ENCODE measurements at regions not wholly inside any gene's neighbourhood (a gene's known extent, or its start where the extent isn't known, plus 50 kb on each side); places are given as distances from the start of the nearest gene placed in this dataset.

- Mint-ChIP-seq H3K4me3 (ENCODE audit: unreplicated experiment) (no peak overlapping the region), H3K27me3 (ENCODE audit: low read depth, unreplicated experiment) (peaks cover 30% of the 10 kb centered on the region), H3K4me1 (ENCODE audit: low read depth, unreplicated experiment) (peaks cover 4% of the 10 kb centered on the region), H3K36me3 (ENCODE audit: low read depth, unreplicated experiment) (no peaks in the 10 kb centered on the region), H3K27ac (ENCODE audit: unreplicated experiment) (no peak overlapping the region), H3K9me3 (ENCODE audit: unreplicated experiment) (no peaks in the 10 kb centered on the region)
- TF ChIP-seq CTCF (IDR thresholded peaks at IDR 0.05; ENCODE audit: insufficient read depth, low read depth, low read length) (no peak), EZH2 (IDR thresholded peaks at IDR 0.05; ENCODE audit: insufficient read depth, low read length) (no peak)
- Histone ChIP-seq H3K9me3 (ENCODE audit: insufficient read depth, low read depth, low read length) (no peaks in the 10 kb centered on the region), H3K9ac (ENCODE audit: low read length) (no peak overlapping the region), H3K4me3 (ENCODE audit: insufficient read depth, low read depth, low read length) (no peak overlapping the region), H3K27ac (ENCODE audit: low read depth, low read length) (no peak overlapping the region), H3K4me1 (ENCODE audit: insufficient read depth, low read length) (peaks cover 4% of the 10 kb centered on the region), H3K27me3 (ENCODE audit: insufficient read depth, low read length) (peaks cover 16% of the 10 kb centered on the region), H4K20me1 (ENCODE audit: insufficient read depth, low read length) (no peaks in the 10 kb centered on the region), H2AFZ (ENCODE audit: low read depth, low read length) (peak overlapping the region; percentile 41), H3K79me2 (ENCODE audit: insufficient read depth, low read length) (no peaks in the 10 kb centered on the region), H3K36me3 (ENCODE audit: insufficient read depth, low read length) (no peaks in the 10 kb centered on the region), H3K4me2 (ENCODE audit: low read length) (peak overlapping the region; percentile 58)
- DNase-seq (ENCODE audit: low read depth): peak; percentile 61
- FAIRE-seq: no peak
These were observed 97.9 kb upstream of the RTL6 start for GRCh38 chr22:44595841-44596341.

- no peak overlapping the region for H3K4me2 ChIP-seq (ENCODE audit: low read length)
- no peak overlapping the region for H3K9ac ChIP-seq (ENCODE audit: low read length)
- H2AFZ ChIP-seq (ENCODE audit: low read depth, low read length): no peak overlapping the region
- H3K27ac ChIP-seq (ENCODE audit: low read depth, low read length): no peak overlapping the region
- H3K9me3 ChIP-seq (ENCODE audit: insufficient read depth, low read depth, low read length): no peaks in the 10 kb centered on the region
- H4K20me1 ChIP-seq (ENCODE audit: insufficient read depth, low read length): no peaks in the 10 kb centered on the region
- no peaks in the 10 kb centered on the region for H3K79me2 ChIP-seq (ENCODE audit: insufficient read depth, low read length)
- peaks cover 4% of the 10 kb centered on the region for H3K4me1 ChIP-seq (ENCODE audit: insufficient read depth, low read length)
- H3K4me3 ChIP-seq (ENCODE audit: insufficient read depth, low read depth, low read length): no peak overlapping the region
- Mint-ChIP-seq H3K27me3 (ENCODE audit: low read depth, unreplicated experiment) (peaks cover 27% of the 10 kb centered on the region), H3K27ac (ENCODE audit: unreplicated experiment) (no peak overlapping the region), H3K4me3 (ENCODE audit: unreplicated experiment) (no peak overlapping the region), H3K4me1 (ENCODE audit: low read depth, unreplicated experiment) (peaks cover 4% of the 10 kb centered on the region), H3K36me3 (ENCODE audit: low read depth, unreplicated experiment) (no peaks in the 10 kb centered on the region), H3K9me3 (ENCODE audit: unreplicated experiment) (no peaks in the 10 kb centered on the region)
- H3K27me3 ChIP-seq (ENCODE audit: insufficient read depth, low read length): peaks cover 16% of the 10 kb centered on the region
- H3K36me3 ChIP-seq (ENCODE audit: insufficient read depth, low read length): no peaks in the 10 kb centered on the region
- FAIRE-seq (no peak), DNase-seq (ENCODE audit: low read depth) (no peak)
- no peak for TF ChIP-seq CTCF (IDR thresholded peaks at IDR 0.05; ENCODE audit: insufficient read depth, low read depth, low read length)
- peak; percentile 15 for TF ChIP-seq EZH2 (IDR thresholded peaks at IDR 0.05; ENCODE audit: insufficient read depth, low read length)
These were observed 96.9 kb upstream of the RTL6 start for GRCh38 chr22:44594951-44595350.

GRCh38 chr22:44592824-44593148 is 94.8 kb upstream of the RTL6 start:
- Histone ChIP-seq H3K4me1 (ENCODE audit: insufficient read depth, low read length) (peaks cover 4% of the 10 kb centered on the region), H3K9ac (ENCODE audit: low read length) (no peak overlapping the region)
- H3K27ac Mint-ChIP-seq (ENCODE audit: unreplicated experiment): no peak overlapping the region

More at GRCh38 chr22:44592824-44593148, 94.8 kb upstream of the RTL6 start:
- H3K9me3 ChIP-seq (ENCODE audit: insufficient read depth, low read depth, low read length): no peaks in the 10 kb centered on the region
- no peak overlapping the region for H3K27ac ChIP-seq (ENCODE audit: low read depth, low read length)
- H4K20me1 ChIP-seq (ENCODE audit: insufficient read depth, low read length): no peaks in the 10 kb centered on the region
- TF ChIP-seq EZH2 (IDR thresholded peaks at IDR 0.05; ENCODE audit: insufficient read depth, low read length) (no peak), CTCF (IDR thresholded peaks at IDR 0.05; ENCODE audit: insufficient read depth, low read depth, low read length) (no peak)
- Mint-ChIP-seq H3K9me3 (ENCODE audit: unreplicated experiment) (peaks cover 8% of the 10 kb centered on the region), H3K4me3 (ENCODE audit: unreplicated experiment) (no peak overlapping the region), H3K4me1 (ENCODE audit: low read depth, unreplicated experiment) (peaks cover 4% of the 10 kb centered on the region), H3K27me3 (ENCODE audit: low read depth, unreplicated experiment) (peaks cover 27% of the 10 kb centered on the region), H3K36me3 (ENCODE audit: low read depth, unreplicated experiment) (no peaks in the 10 kb centered on the region)
- peaks cover 17% of the 10 kb centered on the region for H3K27me3 ChIP-seq (ENCODE audit: insufficient read depth, low read length)
- FAIRE-seq (no peak), DNase-seq (ENCODE audit: low read depth) (no peak)
- H3K4me3 ChIP-seq (ENCODE audit: insufficient read depth, low read depth, low read length): no peak overlapping the region
- no peaks in the 10 kb centered on the region for H3K36me3 ChIP-seq (ENCODE audit: insufficient read depth, low read length)
- no peak overlapping the region for H3K4me2 ChIP-seq (ENCODE audit: low read length)
- no peak overlapping the region for H2AFZ ChIP-seq (ENCODE audit: low read depth, low read length)
- no peaks in the 10 kb centered on the region for H3K79me2 ChIP-seq (ENCODE audit: insufficient read depth, low read length)

Measured in astrocyte (in vitro differentiated cells and primary cell).